ENCODE measurements at regions not wholly inside any gene's neighbourhood (a gene's known extent, or its start where the extent isn't known, plus 50 kb on each side); places are given as distances from the start of the nearest gene placed in this dataset.
A peak's percentile ranks its signal among the peaks of the same experiment; 100 is the strongest.

- peak; percentile 53; the same call in 1 of the 2 replicates for TF ChIP-seq NR2F6 (IDR thresholded peaks at IDR 0.05)
- no peak for TF ChIP-seq NR2F6 (CRISPR knock-in tag; IDR thresholded peaks at IDR 0.05)
- no peak for TF ChIP-seq CBX5 (CRISPR knock-in tag; IDR thresholded peaks at IDR 0.05; ENCODE audit: borderline replicate concordance)
- TF ChIP-seq PCBP2 (optimal IDR thresholded peaks at IDR 0.05; ENCODE audit: low read depth, low read length, poor library complexity, severe bottlenecking) = no peak
- no peak for TF ChIP-seq ELF4 (CRISPR knock-in tag; IDR thresholded peaks at IDR 0.05; ENCODE audit: borderline replicate concordance)
- peak; percentile 57; the same call in 1 of the 2 replicates for TF ChIP-seq RERE (CRISPR knock-in tag; IDR thresholded peaks at IDR 0.05; ENCODE audit: low read depth)
- TF ChIP-seq TBL1XR1 (IDR thresholded peaks at IDR 0.05; ENCODE audit: borderline replicate concordance, low read length, partially characterized antibody) = no peak
- TF ChIP-seq ZBTB3 (CRISPR knock-in tag; IDR thresholded peaks at IDR 0.05; ENCODE audit: borderline replicate concordance, low read depth) = no peak
- TF ChIP-seq ZBTB2 (CRISPR knock-in tag; IDR thresholded peaks at IDR 0.05; ENCODE audit: low read depth) = no peak
- TF ChIP-seq MNT (IDR thresholded peaks at IDR 0.05) = no peak
- no peak for TF ChIP-seq DMAP1 (CRISPR knock-in tag; IDR thresholded peaks at IDR 0.05)
- peak; percentile 89 for TF ChIP-seq ISL2 (CRISPR knock-in tag; IDR thresholded peaks at IDR 0.05)
- no peak for TF ChIP-seq LBX2 (CRISPR knock-in tag; IDR thresholded peaks at IDR 0.05; ENCODE audit: borderline replicate concordance)
- TF ChIP-seq ARHGAP35 (CRISPR knock-in tag; IDR thresholded peaks at IDR 0.05; ENCODE audit: borderline replicate concordance) = no peak
- TF ChIP-seq ZNF260 (CRISPR knock-in tag; IDR thresholded peaks at IDR 0.05; ENCODE audit: borderline replicate concordance, low read depth) = no peak
- no peak for TF ChIP-seq ZNF605 (CRISPR knock-in tag; IDR thresholded peaks at IDR 0.05)
- TF ChIP-seq TCF7 (IDR thresholded peaks at IDR 0.05; ENCODE audit: low read depth) = peak; percentile 74
- TF ChIP-seq PPARG (CRISPR knock-in tag; conservative IDR thresholded peaks at IDR 0.05) = peak; percentile 85
- TF ChIP-seq TRIM22 (IDR thresholded peaks at IDR 0.05) = no peak
- TF ChIP-seq NCOA1 (CRISPR knock-in tag; IDR thresholded peaks at IDR 0.05) = no peak
- no peak for TF ChIP-seq ZNF550 (CRISPR knock-in tag; IDR thresholded peaks at IDR 0.05; ENCODE audit: borderline replicate concordance)
These were observed 92.5 kb upstream of the ADGRF1 start (continued) for GRCh38 chr6:47134476-47135189.
